Hematopoietic multipotent progenitor cell treated with erythropoietin and hydrocortisone succinate and interleukin-3 and kit ligand, for 4 days (in vitro differentiated cells): ENCODE measurements at regions not wholly inside any gene's neighbourhood (a gene's known extent, or its start where the extent isn't known, plus 50 kb on each side); places are given as distances from the start of the nearest gene placed in this dataset.

Experiments
- DNase-seq: peaks from one replicate; pipeline ENCODE4 v3.0.0-alpha.2; 2015

GRCh38 chr9:90948156-90948555 lies 146.5 kb downstream of the SYK start:
- no peak for DNase-seq

GRCh38 chr9:90950600-90950999 lies 149.0 kb downstream of the SYK start:
- DNase-seq: no peak

GRCh38 chr9:90953200-90953599 lies 151.6 kb downstream of the SYK start:
- no peak for DNase-seq

GRCh38 chr9:90953805-90954204 lies 152.2 kb downstream of the SYK start:
- DNase-seq: no peak

DNA sequence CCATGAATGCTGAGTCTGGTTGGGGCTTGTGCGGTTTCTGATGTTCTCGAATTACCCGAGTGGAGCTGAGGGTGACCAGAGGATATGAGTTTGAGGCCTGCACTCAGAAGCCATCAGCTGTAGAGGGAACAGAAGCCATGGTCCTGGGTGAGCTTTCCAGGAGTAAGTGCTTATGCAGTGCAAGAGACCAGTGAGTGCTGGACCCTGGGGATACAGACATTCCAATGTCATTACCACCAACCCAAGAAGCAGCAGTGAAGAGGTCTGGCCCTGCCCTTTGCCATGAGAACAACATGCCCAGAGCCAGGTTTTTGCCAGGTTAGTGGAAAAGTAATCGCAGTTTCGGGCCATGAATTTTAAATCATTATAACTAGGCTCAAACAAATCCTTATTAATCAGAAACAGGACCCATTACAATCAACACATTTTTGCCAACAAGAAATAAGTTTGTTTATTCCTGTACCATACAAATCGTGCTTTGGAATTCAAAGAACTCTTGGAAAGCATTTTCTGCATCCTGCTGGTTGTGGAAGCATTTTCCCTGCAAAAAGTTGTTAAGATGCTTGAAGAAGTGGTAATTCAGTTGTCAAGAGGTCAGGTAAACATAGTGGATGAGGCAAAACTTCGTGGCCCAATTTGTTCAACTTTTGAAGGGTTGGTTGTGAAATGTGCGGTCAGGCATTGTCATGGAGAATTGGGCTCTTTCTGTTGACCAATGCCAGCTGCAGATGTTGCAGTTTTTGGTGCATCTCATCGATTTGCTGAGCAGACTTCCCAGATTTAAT lies 154.6 kb downstream of the SYK start:
- no peak for DNase-seq

DNA sequence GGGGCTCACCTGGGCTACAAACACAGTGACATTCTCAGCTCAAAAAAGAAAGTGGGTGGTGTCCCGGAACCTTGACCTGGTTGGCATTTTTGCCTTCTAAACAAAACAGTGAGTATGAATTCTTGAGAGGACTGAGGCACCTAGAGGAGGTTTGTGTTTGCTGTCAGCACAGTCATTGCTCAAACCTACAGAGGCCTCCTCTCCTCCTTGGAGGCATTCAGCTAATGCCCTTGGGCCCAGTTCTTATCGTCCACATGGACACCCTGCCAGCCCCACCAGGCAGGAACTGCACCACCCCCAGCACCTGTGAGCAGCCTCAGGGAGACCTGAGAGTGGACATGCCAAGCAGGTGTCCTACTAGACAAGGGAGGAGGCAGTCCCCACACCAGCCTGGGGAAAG lies 156.7 kb downstream of the SYK start:
- DNase-seq: no peak

DNA sequence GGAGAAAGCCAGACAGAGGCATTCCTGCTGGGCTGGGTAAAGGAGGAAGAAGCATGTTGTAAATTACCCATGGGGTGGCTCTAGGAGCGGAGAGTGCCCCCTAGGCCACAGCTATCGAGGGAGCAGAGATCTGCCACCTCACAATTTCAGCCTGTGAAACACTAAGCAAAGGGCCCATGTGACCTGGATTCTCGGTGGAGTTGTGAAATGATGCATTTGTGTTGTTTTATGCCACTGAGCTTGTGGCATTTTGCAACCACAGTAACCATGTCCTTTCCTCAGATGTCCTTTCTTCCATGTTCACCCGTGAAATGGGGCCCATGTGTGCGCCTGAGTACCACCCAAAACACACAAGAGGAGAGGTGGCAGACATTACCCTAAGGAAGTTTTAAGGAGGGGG lies 159.3 kb downstream of the SYK start:
- no peak for DNase-seq

DNA sequence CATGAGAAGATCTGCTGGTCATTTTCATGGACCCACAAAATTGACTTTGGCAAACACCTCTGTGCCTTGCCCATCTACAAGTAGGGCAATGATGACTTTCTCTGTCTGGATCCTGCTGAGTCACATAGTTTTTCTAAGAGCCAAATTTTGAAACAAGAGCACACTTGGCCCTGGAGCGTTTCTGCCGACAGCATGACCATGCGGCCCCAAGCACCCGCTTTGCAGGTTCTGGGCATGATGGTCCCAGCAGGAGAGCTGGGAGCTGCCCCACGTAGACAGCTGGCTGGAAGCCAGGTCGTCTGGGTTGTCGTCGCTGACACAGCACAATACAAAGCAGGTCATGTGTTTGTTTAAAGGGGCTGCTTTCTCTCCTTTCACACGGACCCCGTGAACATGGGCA lies 159.8 kb downstream of the SYK start:
- DNase-seq: no peak

DNA sequence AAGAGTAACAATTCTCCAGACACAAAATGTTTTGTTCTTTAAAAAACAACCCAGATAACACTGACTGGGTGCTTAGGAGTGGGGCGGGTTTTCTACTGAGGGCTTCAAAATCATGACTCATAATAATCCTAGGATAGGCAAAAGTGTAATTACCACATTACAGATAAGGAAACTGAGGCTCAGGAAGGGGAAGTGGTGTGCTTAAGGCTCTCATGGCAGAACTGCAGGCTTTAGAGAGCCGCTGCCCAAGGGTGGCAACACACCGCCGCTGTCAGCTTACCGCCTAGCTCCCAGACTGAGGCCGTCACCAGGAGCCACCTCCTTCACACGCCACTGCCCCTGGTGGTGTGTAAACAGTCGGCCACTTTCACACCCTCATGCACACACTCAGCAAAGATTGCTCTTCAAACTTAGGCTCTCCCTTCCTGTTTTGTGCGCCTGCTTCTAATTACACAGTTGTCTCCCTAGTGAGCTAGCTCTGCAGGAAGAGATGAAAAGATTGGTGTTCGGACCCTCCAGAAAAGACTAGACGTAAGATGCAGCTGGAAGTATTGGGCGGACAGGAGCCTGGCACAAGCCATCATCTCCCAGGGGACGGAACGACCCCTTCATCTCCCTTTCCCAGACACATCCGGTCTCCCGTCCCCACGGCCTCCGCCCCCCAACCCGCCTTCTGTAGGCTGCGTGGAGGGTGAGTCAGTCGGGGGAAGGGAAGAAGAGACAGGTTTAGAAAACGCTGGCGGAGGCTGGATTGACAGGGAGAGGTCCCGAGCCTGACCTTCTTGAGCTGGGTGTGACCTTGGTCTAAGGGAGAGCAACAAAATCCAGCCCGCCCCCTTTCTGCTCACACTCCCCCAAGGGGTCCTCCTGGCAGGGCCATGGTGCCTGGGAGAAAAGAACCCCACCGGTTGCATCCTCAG lies 162.7 kb downstream of the SYK start:
- DNase-seq: peak; percentile 65

- no peak for DNase-seq
Observed at GRCh38 chr9:90965226-90966030, 163.8 kb downstream of the SYK start.

DNA sequence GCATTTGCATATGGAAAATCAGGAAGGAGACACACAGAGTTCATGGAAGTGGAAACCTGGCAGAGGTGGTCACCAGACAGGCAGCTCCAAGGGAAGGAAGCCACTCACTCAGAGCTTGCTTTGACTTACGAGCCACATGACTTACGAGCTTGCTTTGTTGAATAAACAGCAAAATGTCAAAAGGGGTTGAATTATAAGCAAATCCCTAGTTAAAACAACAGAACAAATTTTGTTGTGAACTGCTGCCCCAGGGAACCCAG lies 164.3 kb downstream of the SYK start:
- no peak for DNase-seq

- no peak for DNase-seq
Observed at GRCh38 chr9:90966480-90967144, 165.0 kb downstream of the SYK start.

- no peak for DNase-seq
Observed at GRCh38 chr9:90967145-90967538, 165.5 kb downstream of the SYK start.

DNA sequence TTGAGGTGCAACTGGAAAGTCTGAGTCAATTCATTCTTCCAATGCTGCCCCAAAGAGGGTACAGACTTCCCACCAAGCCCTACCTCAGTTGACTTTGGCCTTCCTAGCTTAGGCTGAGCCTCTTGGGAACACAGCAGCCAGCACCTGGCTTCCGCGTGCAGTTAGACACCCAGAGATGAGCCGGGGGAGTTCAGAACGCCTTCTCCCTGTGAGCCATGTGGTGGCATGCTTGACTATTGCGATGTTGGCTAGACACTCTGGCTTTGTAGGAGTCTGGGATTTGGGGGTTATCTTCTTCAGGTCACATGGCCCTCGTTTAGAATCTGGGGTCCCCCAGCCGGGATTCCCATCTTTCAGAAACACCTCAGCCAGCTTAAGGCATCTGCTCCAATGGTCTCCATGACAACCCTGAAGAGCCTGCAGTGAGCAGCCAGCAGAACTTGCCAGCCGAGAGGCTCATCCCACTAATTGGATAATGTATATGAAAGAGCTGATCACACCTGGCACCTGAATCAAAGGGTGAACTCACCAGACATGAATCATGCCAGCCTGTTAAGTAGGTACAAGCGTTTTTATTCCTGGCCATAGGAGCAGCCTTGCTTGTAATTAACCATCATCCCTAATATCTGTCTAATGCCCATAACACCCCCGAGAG lies 167.5 kb downstream of the SYK start:
- no peak for DNase-seq

DNA sequence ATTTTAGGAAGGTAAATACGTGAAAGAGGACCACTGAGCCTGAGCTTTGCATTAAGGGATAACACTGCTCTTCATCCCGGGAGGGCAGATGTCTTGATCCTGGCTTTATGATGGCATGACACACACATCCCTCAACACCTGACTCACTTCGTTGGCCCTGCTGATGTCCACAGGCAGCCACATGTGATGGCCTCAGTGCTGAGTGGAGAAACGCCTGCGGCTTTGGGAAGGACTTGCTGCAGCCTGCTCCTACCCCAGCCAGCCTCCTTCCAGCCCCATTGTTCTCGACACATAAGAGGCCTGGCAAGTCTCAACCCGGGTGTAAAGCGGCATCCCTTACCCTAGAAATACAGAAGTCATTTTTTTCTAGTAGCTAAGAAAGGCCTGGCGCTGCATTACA lies 169.0 kb downstream of the SYK start:
- no peak for DNase-seq

- no peak for DNase-seq
Observed at GRCh38 chr9:90972057-90972456, 170.4 kb downstream of the SYK start.

- DNase-seq: no peak
Observed at GRCh38 chr9:90974016-90974415, 172.4 kb downstream of the SYK start.

GRCh38 chr9:90974643-90975245 lies 173.1 kb downstream of the SYK start:
- no peak for DNase-seq

GRCh38 chr9:90975781-90976538 lies 174.3 kb downstream of the SYK start:
- peak; percentile 43 for DNase-seq

- no peak for DNase-seq
Observed at GRCh38 chr9:90979138-90979551, 177.5 kb downstream of the SYK start.

DNA sequence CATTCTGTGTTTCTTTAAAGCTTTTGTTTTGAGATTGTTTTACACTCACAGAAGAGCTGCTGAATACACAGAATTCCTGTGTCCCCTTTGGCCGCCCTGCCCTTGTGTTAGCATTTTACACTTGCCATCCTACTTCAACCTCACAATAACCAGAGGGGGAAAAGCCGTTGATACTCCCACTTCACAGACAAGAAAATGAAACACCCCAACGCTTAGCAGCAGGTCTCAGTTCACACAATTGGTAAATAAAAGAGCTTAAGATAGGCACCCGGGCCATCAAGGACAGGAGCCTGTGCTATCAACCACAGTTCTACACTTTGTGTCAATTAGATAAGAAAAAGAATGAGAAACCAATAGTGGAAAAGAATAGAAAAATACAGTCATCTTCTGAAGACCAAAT lies 178.0 kb downstream of the SYK start:
- peak; percentile 60 for DNase-seq
